Upper lobe of left lung (tissue), 4 donors: ENCODE measurements at regions not wholly inside any gene's neighbourhood (a gene's known extent, or its start where the extent isn't known, plus 50 kb on each side); places are given as distances from the start of the nearest gene placed in this dataset.

Source experiments
- EP300 ChIP-seq, 4 donors: sonication (generic); formaldehyde crosslinking; IDR thresholded peaks; one replicate each; pipeline ENCODE4 v1.5.1; 2017; ENCODE audit warnings: antibody characterized with exemption in 4 of 4, control low read depth in 2 of 4
- POLR2A ChIP-seq, 4 donors: fragments of 450-650 bp; IDR thresholded peaks; one replicate each; pipeline ENCODE4 v1.5.1; 2016 to 2017; ENCODE audit warnings: antibody characterized with exemption in 4 of 4, mild to moderate bottlenecking in 2 of 4
- POLR2AphosphoS5 ChIP-seq, 2 donors: sonication (generic); formaldehyde crosslinking; IDR thresholded peaks; one replicate each; pipeline ENCODE4 v1.5.1; 2017; ENCODE audit warnings: antibody characterized with exemption in 2 of 2
- TF ChIP-seq, protein P1 (sequence below), 6 experiments: fragments of 450-650 bp in 4 of 6; fragments of 200-600 bp in 2 of 6; sonication (generic) in 2 of 6; IDR thresholded peaks; one replicate each; pipeline ENCODE4 v1.5.1; 2016 to 2019; ENCODE audit warnings: antibody characterized with exemption in 6 of 6

DNA sequence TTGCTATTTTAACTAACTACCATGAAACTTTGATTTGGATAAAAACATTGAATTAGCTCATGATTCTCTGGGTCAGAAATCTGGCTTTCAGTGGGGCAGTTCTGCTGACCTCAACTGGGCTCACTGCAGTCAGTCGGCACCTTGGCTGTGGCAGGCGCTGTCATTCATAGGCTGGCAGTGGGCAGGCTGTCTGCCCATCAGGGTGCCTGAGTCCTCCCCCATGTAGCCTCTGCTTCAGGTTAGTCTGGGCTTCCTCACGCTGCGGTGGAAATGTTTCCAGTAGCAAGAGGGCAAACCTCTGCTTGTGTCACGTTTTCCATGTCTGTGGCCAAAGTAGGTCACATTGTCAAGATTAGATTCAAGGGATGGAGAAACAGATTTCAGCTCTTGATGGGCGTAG is 251.0 kb upstream of the TCF21 start:
- no peak for TF ChIP-seq EP300 (IDR thresholded peaks at IDR 0.05)
- TF ChIP-seq, protein P1, sequence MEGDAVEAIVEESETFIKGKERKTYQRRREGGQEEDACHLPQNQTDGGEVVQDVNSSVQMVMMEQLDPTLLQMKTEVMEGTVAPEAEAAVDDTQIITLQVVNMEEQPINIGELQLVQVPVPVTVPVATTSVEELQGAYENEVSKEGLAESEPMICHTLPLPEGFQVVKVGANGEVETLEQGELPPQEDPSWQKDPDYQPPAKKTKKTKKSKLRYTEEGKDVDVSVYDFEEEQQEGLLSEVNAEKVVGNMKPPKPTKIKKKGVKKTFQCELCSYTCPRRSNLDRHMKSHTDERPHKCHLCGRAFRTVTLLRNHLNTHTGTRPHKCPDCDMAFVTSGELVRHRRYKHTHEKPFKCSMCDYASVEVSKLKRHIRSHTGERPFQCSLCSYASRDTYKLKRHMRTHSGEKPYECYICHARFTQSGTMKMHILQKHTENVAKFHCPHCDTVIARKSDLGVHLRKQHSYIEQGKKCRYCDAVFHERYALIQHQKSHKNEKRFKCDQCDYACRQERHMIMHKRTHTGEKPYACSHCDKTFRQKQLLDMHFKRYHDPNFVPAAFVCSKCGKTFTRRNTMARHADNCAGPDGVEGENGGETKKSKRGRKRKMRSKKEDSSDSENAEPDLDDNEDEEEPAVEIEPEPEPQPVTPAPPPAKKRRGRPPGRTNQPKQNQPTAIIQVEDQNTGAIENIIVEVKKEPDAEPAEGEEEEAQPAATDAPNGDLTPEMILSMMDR (IDR thresholded peaks at IDR 0.05): no peak
- no peak for TF ChIP-seq POLR2AphosphoS5 (IDR thresholded peaks at IDR 0.05)
- TF ChIP-seq POLR2A (IDR thresholded peaks at IDR 0.05): no peak
